D721Med (cell line): ENCODE measurements at regions not wholly inside any gene's neighbourhood (a gene's known extent, or its start where the extent isn't known, plus 50 kb on each side); places are given as distances from the start of the nearest gene placed in this dataset.

Experiments
- DNase-seq: peaks from one replicate; pipeline ENCODE4 v3.0.0; 2011; ENCODE audit warnings: low spot score; ENCODE audit not compliant: insufficient read length
- FAIRE-seq: peaks from 2 replicates; lab custom pipeline; 2011; peaks lifted over from hg19 to GRCh38; lab: Jason Lieb, UNC
- TF ChIP-seq, protein P1 (sequence below): IDR thresholded peaks from 2 replicates; pipeline ENCODE4 v1.5.1; 2012; ENCODE audit warnings: mild to moderate bottlenecking, control low read depth; ENCODE audit not compliant: insufficient read depth; ENCODE audit errors: missing control alignments

DNA sequence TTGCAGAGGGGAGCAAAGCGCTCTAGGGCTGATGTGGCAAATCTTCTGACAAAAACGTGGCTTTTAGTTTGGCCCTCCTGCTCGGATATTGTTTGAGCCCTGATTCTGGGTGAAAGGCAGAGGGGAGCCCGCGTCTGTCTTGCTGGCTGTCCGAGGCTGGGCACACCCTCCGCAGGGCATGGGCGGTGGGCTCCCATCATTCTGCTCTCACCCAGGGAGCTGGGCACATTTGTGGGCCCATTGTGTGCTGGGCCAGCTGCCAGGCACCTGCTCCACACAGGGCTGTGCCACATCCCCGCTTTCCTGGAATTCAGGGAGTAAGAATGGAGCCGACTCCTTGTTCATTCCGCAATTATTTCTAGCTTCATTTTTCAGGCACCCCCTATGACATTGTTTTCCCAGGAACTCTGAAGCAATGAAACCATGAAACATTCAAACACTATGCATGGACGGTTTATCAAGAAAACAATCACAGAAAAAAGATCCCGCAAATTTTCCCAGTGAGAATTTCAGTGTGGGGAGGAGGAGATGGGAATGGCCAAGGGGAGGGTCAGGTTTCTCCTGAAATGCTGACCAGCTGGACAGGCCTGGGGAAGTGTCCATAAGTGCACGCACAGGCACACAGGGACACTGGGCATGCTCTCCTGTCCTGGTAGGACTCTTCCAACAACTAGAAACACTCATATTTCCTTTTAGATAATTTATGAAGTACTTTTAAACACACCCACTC is 341.1 kb downstream of the CXCL12 start:
- DNase-seq (no peak), FAIRE-seq (no peak)
- TF ChIP-seq, protein P1, sequence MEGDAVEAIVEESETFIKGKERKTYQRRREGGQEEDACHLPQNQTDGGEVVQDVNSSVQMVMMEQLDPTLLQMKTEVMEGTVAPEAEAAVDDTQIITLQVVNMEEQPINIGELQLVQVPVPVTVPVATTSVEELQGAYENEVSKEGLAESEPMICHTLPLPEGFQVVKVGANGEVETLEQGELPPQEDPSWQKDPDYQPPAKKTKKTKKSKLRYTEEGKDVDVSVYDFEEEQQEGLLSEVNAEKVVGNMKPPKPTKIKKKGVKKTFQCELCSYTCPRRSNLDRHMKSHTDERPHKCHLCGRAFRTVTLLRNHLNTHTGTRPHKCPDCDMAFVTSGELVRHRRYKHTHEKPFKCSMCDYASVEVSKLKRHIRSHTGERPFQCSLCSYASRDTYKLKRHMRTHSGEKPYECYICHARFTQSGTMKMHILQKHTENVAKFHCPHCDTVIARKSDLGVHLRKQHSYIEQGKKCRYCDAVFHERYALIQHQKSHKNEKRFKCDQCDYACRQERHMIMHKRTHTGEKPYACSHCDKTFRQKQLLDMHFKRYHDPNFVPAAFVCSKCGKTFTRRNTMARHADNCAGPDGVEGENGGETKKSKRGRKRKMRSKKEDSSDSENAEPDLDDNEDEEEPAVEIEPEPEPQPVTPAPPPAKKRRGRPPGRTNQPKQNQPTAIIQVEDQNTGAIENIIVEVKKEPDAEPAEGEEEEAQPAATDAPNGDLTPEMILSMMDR, result no peak

DNA sequence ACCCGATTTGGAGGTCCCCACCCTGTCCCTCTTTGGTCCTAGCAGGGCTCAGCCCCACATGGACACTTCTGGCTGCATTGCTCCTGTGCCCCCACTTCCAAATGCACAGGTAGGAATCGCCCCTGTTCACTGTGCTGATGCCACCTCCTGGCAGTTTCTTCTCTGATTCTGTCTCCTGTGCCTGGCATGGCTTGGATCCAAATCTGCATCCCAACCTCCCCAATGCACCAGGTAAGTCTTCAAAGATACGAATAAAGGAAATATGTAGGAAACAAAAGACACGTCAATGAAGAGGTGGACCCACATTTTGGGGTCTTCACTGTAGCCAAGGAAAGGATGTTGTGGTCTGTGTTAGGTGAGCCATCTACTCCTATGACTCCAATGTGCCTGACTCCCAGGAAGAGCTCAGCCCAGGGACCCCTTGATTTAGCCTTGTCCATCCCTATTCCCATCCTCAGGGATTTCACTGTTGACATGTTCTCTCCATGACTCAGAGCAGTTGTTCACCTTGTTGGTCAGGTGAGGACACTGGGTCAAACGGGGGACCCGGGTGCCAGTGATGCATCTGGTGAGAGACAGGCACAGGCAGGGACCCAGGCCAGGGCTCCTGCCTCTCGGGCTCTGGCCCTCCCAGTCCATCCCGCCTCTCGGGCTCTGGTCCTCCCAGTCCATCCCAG is 341.8 kb downstream of the CXCL12 start:
- no peak for FAIRE-seq
- TF ChIP-seq, protein P1, result no peak
- no peak for DNase-seq

DNA sequence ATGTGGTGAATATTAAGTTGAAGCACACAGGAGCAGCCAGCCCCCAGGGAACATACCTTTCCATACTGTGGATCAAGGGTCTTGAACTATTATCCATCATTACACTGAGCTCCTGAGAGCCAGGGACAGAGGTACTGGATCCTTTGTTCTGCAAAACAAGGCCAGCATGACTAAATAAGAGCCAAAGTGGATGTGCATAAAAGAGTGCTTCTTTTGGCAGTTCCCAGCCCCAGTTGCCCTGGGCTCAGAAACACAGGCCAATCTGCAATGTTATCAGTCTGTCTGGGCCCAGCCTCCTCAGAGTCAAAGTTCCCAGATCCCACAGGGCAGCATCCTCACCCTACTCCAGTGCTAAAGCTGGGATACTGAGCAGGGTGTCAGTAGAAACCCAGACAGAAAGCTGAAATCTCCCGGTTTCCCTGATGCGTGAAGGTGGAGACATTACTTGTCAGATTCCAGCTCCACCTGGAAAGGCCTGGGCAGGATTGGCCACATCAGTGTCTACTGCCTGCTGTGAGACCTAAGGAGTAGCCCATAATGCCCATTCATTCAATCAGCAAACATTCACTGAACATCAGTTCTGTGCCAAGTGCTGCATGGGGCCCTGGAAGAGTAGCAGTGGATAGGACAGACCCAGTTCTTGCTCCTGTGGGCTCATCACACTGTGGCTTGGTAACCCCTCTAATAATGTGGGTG is 342.7 kb downstream of the CXCL12 start:
- no peak for FAIRE-seq
- no peak for DNase-seq
- TF ChIP-seq, protein P1, result no peak

DNA sequence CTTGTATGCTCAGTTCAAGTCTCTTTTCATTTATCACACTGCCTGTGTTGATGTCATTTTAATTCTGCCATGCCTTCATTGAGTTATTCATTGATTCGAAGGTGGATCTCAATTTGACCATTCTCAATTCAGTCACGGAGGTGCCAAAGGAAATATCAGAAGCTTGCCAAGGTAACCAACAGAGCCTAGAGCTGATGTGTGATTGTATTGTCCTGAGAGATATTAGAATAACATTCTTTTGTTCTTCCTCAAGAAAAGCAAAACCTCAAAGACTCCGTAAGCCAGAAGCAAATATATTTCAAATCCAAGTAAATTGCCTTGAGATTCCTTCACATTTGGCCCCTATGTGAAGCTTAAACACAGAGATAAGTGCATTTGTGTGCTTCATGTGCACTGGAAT is 345.3 kb downstream of the CXCL12 start:
- TF ChIP-seq, protein P1, result no peak
- DNase-seq (no peak), FAIRE-seq (no peak)

DNA sequence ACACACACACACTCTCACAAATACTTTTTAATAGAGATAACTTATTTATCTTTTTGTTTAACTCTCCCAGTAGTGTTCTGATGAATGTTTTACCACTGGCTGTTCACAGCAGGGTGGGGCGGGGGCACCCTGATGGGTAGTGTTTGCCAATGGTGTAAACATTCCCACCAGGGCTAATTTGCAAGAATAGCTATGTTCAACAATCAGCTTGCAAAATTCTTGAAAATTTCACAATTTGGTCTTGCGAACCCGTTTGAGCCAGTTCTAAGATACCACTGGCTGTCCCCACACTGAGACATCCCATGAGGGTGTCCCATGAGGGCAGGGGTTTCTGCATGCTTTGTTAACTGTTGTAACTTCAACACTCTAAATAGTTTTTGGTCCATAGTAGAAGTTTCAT is 348.5 kb downstream of the CXCL12 start:
- no peak for DNase-seq
- TF ChIP-seq, protein P1, result no peak
- no peak for FAIRE-seq

DNA sequence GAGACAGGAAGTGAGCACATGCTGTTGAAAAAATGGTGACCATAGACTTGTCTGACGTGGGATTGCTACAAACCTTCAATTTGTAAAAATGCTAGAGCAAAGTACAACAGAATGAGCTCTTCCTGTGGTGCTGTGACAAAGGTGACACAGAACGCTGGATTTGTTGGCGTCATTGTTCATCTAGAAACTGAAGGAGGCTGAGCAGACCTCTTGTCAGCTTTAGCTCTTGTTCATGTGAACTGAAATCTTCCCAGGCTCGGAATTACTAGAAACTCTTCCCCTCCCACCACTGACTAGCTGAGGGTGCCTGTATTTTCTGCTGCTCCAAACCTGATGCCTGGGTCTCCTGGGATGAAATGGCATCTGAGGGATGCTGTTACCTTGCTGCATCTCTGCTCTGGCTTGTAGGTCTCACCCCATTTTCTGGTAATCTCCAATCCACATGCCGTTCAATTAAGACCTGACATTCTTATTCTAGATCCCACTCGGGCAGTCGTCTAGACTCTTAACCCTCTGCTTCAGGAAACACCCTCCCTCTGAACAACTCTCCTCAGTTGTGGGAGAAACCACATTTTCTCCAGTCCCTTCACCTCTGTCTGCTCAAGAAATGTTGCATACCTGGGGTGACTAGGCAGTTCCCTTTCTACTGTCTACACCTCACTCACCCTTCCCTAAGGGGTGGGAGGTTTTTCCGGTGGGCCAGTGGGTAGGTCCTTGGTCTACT is 349.3 kb downstream of the CXCL12 start:
- DNase-seq (no peak), FAIRE-seq (no peak)
- TF ChIP-seq, protein P1, result no peak
